ENCODE measurements at regions not wholly inside any gene's neighbourhood (a gene's known extent, or its start where the extent isn't known, plus 50 kb on each side); places are given as distances from the start of the nearest gene placed in this dataset.

- no peaks in the 10 kb centered on the region for H3K36me3 ChIP-seq (ENCODE audit: insufficient read depth, low read length)
- ATAC-seq (ENCODE audit: poor library complexity) (no peak), DNase-seq (no peak)
- POLR2A ChIA-PET: no interaction called here
- H3K4me1 Mint-ChIP-seq (ENCODE audit: low read depth): no peaks in the 10 kb centered on the region
- CTCF ChIA-PET: no interaction called here
- H3K27me3 Mint-ChIP-seq: no peaks in the 10 kb centered on the region
- no peaks in the 10 kb centered on the region for H3K36me3 Mint-ChIP-seq (ENCODE audit: low read depth)
- no peaks in the 10 kb centered on the region for H3K4me1 ChIP-seq (ENCODE audit: insufficient read depth, low read length)
- intact Hi-C loops (cut with DNase I, micrococcal nuclease): no loop called here
- H3K9me3 ChIP-seq (ENCODE audit: control insufficient read depth in 1 of 2, insufficient read depth in 1 of 2, low read length in 2 of 2): no peaks in the 10 kb centered on the region
- H3K27me3 ChIP-seq (ENCODE audit: control insufficient read depth in 1 of 2, insufficient read depth in 2 of 2, low read length in 2 of 2): no peaks in the 10 kb centered on the region
- H3K4me3 ChIP-seq (ENCODE audit: low read length): no peak overlapping the region
- no peak for TF ChIP-seq CTCF (IDR thresholded peaks at IDR 0.05)
- no peak overlapping the region for H3K27ac ChIP-seq (ENCODE audit: low read depth in 1 of 2, low read length in 2 of 2)
- no peak overlapping the region for H3K4me3 Mint-ChIP-seq
- H3K27ac Mint-ChIP-seq: no peak overlapping the region
- H3K9me3 Mint-ChIP-seq: peaks cover 3% of the 10 kb centered on the region
Measured at GRCh38 chrX:148229801-148230303, 248.7 kb downstream of the FMR1NB start.

- H3K36me3 Mint-ChIP-seq (ENCODE audit: low read depth): no peaks in the 10 kb centered on the region
- intact Hi-C loops (cut with DNase I, micrococcal nuclease): no loop called here
- H3K27me3 Mint-ChIP-seq: no peaks in the 10 kb centered on the region
- POLR2A ChIA-PET: interaction anchor here (0.8 kb wide), 1 partner anchor 192 kb away, joined by 3 read pairs; no protein-coding TSS in a partner anchor
- TF ChIP-seq CTCF (IDR thresholded peaks at IDR 0.05): no peak
- Histone ChIP-seq H3K9me3 (ENCODE audit: control insufficient read depth in 1 of 2, insufficient read depth in 1 of 2, low read length in 2 of 2) (peaks cover 0 to 10% of the 10 kb centered on the region in 2 experiments), H3K4me3 (ENCODE audit: low read length) (no peak overlapping the region), H3K27ac (ENCODE audit: low read depth in 1 of 2, low read length in 2 of 2) (no peak overlapping the region), H3K36me3 (ENCODE audit: insufficient read depth, low read length) (no peaks in the 10 kb centered on the region), H3K4me1 (ENCODE audit: insufficient read depth, low read length) (peaks cover 7% of the 10 kb centered on the region), H3K27me3 (ENCODE audit: control insufficient read depth in 1 of 2, insufficient read depth in 2 of 2, low read length in 2 of 2) (no peaks in the 10 kb centered on the region)
- DNase-seq (peak in 1 of 14 experiments; percentile 1), ATAC-seq (ENCODE audit: poor library complexity) (no peak)
- H3K9me3 Mint-ChIP-seq: peaks cover 2% of the 10 kb centered on the region
- H3K4me3 Mint-ChIP-seq: no peak overlapping the region
- H3K27ac Mint-ChIP-seq: no peak overlapping the region
- CTCF ChIA-PET: no interaction called here
- no peaks in the 10 kb centered on the region for H3K4me1 Mint-ChIP-seq (ENCODE audit: low read depth)
Measured at GRCh38 chrX:148259990-148260389, 240.4 kb upstream of the AFF2 start.

- Mint-ChIP-seq H3K36me3 (ENCODE audit: low read depth) (no peaks in the 10 kb centered on the region), H3K4me3 (no peak overlapping the region), H3K4me1 (ENCODE audit: low read depth) (peaks cover 12% of the 10 kb centered on the region), H3K27ac (no peak overlapping the region), H3K9me3 (peaks cover 2% of the 10 kb centered on the region), H3K27me3 (no peaks in the 10 kb centered on the region)
- Histone ChIP-seq H3K9me3 (ENCODE audit: control insufficient read depth in 1 of 2, insufficient read depth in 1 of 2, low read length in 2 of 2) (peaks cover 0 to 5% of the 10 kb centered on the region in 2 experiments), H3K27ac (ENCODE audit: low read depth in 1 of 2, low read length in 2 of 2) (no peak overlapping the region), H3K4me3 (ENCODE audit: low read length) (no peak overlapping the region), H3K36me3 (ENCODE audit: insufficient read depth, low read length) (no peaks in the 10 kb centered on the region), H3K27me3 (ENCODE audit: control insufficient read depth in 1 of 2, insufficient read depth in 2 of 2, low read length in 2 of 2) (no peaks in the 10 kb centered on the region), H3K4me1 (ENCODE audit: insufficient read depth, low read length) (no peaks in the 10 kb centered on the region)
- DNase-seq (no peak), ATAC-seq (ENCODE audit: poor library complexity) (no peak)
- POLR2A ChIA-PET: interaction anchor here (1.0 kb wide), 1 partner anchor 44 kb away, joined by 3 read pairs; no protein-coding TSS in a partner anchor
- intact Hi-C loops (cut with DNase I, micrococcal nuclease): no loop called here
- CTCF ChIA-PET: interaction anchor here (1.5 kb wide), 1 partner anchor 56 kb away, joined by 4 read pairs; no protein-coding TSS in a partner anchor
- no peak for TF ChIP-seq CTCF (IDR thresholded peaks at IDR 0.05)
Measured at GRCh38 chrX:148265829-148266228, 234.6 kb upstream of the AFF2 start.
